ENCODE measurements at regions not wholly inside any gene's neighbourhood (a gene's known extent, or its start where the extent isn't known, plus 50 kb on each side); places are given as distances from the start of the nearest gene placed in this dataset.

GRCh38 chr5:52466749-52467520 is 320.8 kb upstream of the ITGA1 start:
- POLR2A ChIA-PET, result no interaction called here
- CTCF ChIA-PET, result no interaction called here
- no peak for DNase-seq (ENCODE audit: low read depth, low spot score)
- no peak overlapping the region for H3K4me3 ChIP-seq (ENCODE audit: low read depth, low read length)
- no peak for TF ChIP-seq CTCF (IDR thresholded peaks at IDR 0.05; ENCODE audit: insufficient read depth, low read length, missing control alignments)

- ChIA-PET POLR2A (no interaction called here), CTCF (no interaction called here)
- no peak for TF ChIP-seq CTCF (IDR thresholded peaks at IDR 0.05; ENCODE audit: insufficient read depth, low read length, missing control alignments)
These were observed 318.7 kb upstream of the ITGA1 start for GRCh38 chr5:52468976-52469375.

GRCh38 chr5:52469420-52469819 is 318.3 kb upstream of the ITGA1 start:
- TF ChIP-seq CTCF (IDR thresholded peaks at IDR 0.05; ENCODE audit: insufficient read depth, low read length, missing control alignments), result no peak
- CTCF ChIA-PET, result no interaction called here
- POLR2A ChIA-PET, result no interaction called here
- no peak for DNase-seq (ENCODE audit: low read depth, low spot score)
- H3K4me3 ChIP-seq (ENCODE audit: low read depth, low read length), result no peak overlapping the region

More at GRCh38 chr5:52468976-52469375, 318.7 kb upstream of the ITGA1 start:
- no peak for DNase-seq (ENCODE audit: low read depth, low spot score)
- no peak overlapping the region for H3K4me3 ChIP-seq (ENCODE audit: low read depth, low read length)

- no peak overlapping the region for H3K4me3 ChIP-seq (ENCODE audit: low read depth, low read length)
- TF ChIP-seq CTCF (IDR thresholded peaks at IDR 0.05; ENCODE audit: insufficient read depth, low read length, missing control alignments), result no peak
- CTCF ChIA-PET, result no interaction called here
These were observed 317.9 kb upstream of the ITGA1 start for GRCh38 chr5:52469835-52470234.

GRCh38 chr5:52476346-52476745 is 311.4 kb upstream of the ITGA1 start:
- CTCF ChIA-PET, result no interaction called here
- no peak overlapping the region for H3K4me3 ChIP-seq (ENCODE audit: low read depth, low read length)
- no peak for DNase-seq (ENCODE audit: low read depth, low spot score)
- TF ChIP-seq CTCF (IDR thresholded peaks at IDR 0.05; ENCODE audit: insufficient read depth, low read length, missing control alignments), result no peak
- POLR2A ChIA-PET, result no interaction called here

More at GRCh38 chr5:52469835-52470234, 317.9 kb upstream of the ITGA1 start:
- POLR2A ChIA-PET, result no interaction called here
- DNase-seq (ENCODE audit: low read depth, low spot score), result no peak

GRCh38 chr5:52481201-52481600 is 306.5 kb upstream of the ITGA1 start:
- ChIA-PET CTCF (no interaction called here), POLR2A (no interaction called here)
- no peak for TF ChIP-seq CTCF (IDR thresholded peaks at IDR 0.05; ENCODE audit: insufficient read depth, low read length, missing control alignments)
- DNase-seq (ENCODE audit: low read depth, low spot score), result no peak
- H3K4me3 ChIP-seq (ENCODE audit: low read depth, low read length), result no peak overlapping the region
